ENCODE measurements at regions not wholly inside any gene's neighbourhood (a gene's known extent, or its start where the extent isn't known, plus 50 kb on each side); places are given as distances from the start of the nearest gene placed in this dataset.

DNA sequence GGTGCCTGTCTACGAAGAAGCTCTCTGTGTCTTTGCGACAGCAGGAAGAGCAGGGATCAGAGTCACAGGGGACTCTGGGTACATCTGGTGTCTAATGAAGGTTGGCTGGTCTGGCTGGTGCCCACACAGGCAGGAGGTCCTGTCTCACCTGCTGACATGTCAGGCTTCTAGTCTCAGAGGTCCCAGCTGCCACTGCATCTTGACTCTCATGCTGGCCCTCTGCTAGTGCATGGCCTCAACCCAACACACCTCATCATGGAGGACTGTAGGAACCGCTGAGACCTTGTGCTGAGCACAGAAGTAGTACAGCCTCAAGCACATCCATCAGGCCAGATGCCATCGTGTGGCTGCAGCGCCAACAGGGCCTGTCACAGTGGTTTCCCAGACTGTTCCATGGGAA, 206.1 kb upstream of the NR2F2 start:
- Histone ChIP-seq H3K79me2 (ENCODE audit: insufficient read depth, low read length) (no peaks in the 10 kb centered on the region), H3K9me3 (ENCODE audit: insufficient read depth, low read depth, low read length) (no peaks in the 10 kb centered on the region), H3K9ac (ENCODE audit: low read depth, low read length, poor library complexity, severe bottlenecking) (no peak overlapping the region), H3K4me1 (ENCODE audit: insufficient read depth, low read length, poor library complexity, severe bottlenecking) (no peaks in the 10 kb centered on the region), H4K20me1 (ENCODE audit: insufficient read depth, low read length, poor library complexity, severe bottlenecking) (no peaks in the 10 kb centered on the region), H3K9me2 (replicated peaks; ENCODE audit: low read depth, low read length) (no peaks in the 10 kb centered on the region), H2AFZ (ENCODE audit: low read length) (no peak overlapping the region), H3K4me2 (ENCODE audit: low read depth, low read length, poor library complexity, severe bottlenecking) (no peak overlapping the region), H3K27me3 (ENCODE audit: insufficient read depth, low read length, poor library complexity, severe bottlenecking) (no peaks in the 10 kb centered on the region), H3K4me3 (ENCODE audit: low read length, poor library complexity, severe bottlenecking) (no peak overlapping the region), H3F3A (ENCODE audit: low read depth) (no peaks in the 10 kb centered on the region), H3K36me3 (ENCODE audit: insufficient read depth, low read length) (no peaks in the 10 kb centered on the region)
- TF ChIP-seq EZH2phosphoT487 (IDR thresholded peaks at IDR 0.05; ENCODE audit: borderline replicate concordance) (no peak), CTCF (conservative IDR thresholded peaks at IDR 0.05; ENCODE audit: low read length) (no peak)

DNA sequence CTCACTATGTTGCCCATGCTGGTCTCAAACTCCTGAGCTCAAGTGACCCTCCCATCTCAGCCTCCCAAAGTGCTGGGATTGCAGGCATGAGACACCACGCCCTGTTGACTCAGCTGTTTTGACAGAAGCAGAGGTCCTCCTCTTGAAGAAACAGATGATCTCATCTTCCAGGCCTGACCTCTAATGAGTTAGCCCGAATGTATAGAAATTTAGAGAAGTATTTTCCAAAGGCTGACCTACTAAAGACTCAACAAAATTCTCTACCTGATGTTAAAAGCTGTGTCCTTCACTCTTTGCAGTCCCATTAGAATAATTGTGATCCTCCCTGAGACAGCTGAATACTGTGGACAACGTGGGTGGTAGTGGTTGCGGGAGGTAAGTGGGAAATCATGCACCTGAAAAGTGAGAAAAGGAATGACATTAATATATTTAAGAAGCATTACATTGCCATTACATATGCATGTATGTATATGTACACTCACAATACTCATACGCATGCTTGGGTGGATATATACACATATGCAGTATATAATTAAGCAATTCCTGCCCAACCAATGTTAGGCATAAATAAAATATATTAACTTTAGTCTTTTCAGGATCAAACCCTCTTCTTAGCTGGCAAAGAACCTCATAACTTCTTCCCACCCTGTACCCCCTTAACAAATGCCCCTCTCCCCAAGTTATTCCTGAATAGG, 204.6 kb upstream of the NR2F2 start:
- Histone ChIP-seq H3F3A (ENCODE audit: low read depth) (no peaks in the 10 kb centered on the region), H3K9me3 (ENCODE audit: insufficient read depth, low read depth, low read length) (no peaks in the 10 kb centered on the region), H3K4me3 (ENCODE audit: low read length, poor library complexity, severe bottlenecking) (no peak overlapping the region), H3K9me2 (replicated peaks; ENCODE audit: low read depth, low read length) (no peaks in the 10 kb centered on the region), H4K20me1 (ENCODE audit: insufficient read depth, low read length, poor library complexity, severe bottlenecking) (no peaks in the 10 kb centered on the region), H3K4me1 (ENCODE audit: insufficient read depth, low read length, poor library complexity, severe bottlenecking) (peaks cover 5% of the 10 kb centered on the region), H3K4me2 (ENCODE audit: low read depth, low read length, poor library complexity, severe bottlenecking) (no peak overlapping the region), H3K9ac (ENCODE audit: low read depth, low read length, poor library complexity, severe bottlenecking) (no peak overlapping the region), H2AFZ (ENCODE audit: low read length) (no peak overlapping the region), H3K36me3 (ENCODE audit: insufficient read depth, low read length) (no peaks in the 10 kb centered on the region), H3K27me3 (ENCODE audit: insufficient read depth, low read length, poor library complexity, severe bottlenecking) (no peaks in the 10 kb centered on the region), H3K79me2 (ENCODE audit: insufficient read depth, low read length) (no peaks in the 10 kb centered on the region)
- TF ChIP-seq CTCF (conservative IDR thresholded peaks at IDR 0.05; ENCODE audit: low read length) (no peak), EZH2phosphoT487 (IDR thresholded peaks at IDR 0.05; ENCODE audit: borderline replicate concordance) (no peak)

GRCh38 chr15:96126859-96127258, 203.6 kb upstream of the NR2F2 start:
- Histone ChIP-seq H3K4me3 (ENCODE audit: low read length, poor library complexity, severe bottlenecking) (no peak overlapping the region), H2AFZ (ENCODE audit: low read length) (no peak overlapping the region), H3K9me3 (ENCODE audit: insufficient read depth, low read depth, low read length) (no peaks in the 10 kb centered on the region), H3K9ac (ENCODE audit: low read depth, low read length, poor library complexity, severe bottlenecking) (no peak overlapping the region), H3K27me3 (ENCODE audit: insufficient read depth, low read length, poor library complexity, severe bottlenecking) (no peaks in the 10 kb centered on the region), H3F3A (ENCODE audit: low read depth) (no peaks in the 10 kb centered on the region), H3K9me2 (replicated peaks; ENCODE audit: low read depth, low read length) (no peaks in the 10 kb centered on the region), H3K36me3 (ENCODE audit: insufficient read depth, low read length) (no peaks in the 10 kb centered on the region), H3K4me1 (ENCODE audit: insufficient read depth, low read length, poor library complexity, severe bottlenecking) (peaks cover 5% of the 10 kb centered on the region), H4K20me1 (ENCODE audit: insufficient read depth, low read length, poor library complexity, severe bottlenecking) (no peaks in the 10 kb centered on the region), H3K79me2 (ENCODE audit: insufficient read depth, low read length) (no peaks in the 10 kb centered on the region), H3K4me2 (ENCODE audit: low read depth, low read length, poor library complexity, severe bottlenecking) (no peak overlapping the region)
- TF ChIP-seq CTCF (conservative IDR thresholded peaks at IDR 0.05; ENCODE audit: low read length) (no peak), EZH2phosphoT487 (IDR thresholded peaks at IDR 0.05; ENCODE audit: borderline replicate concordance) (no peak)
